SK-N-SH (cell line): ENCODE measurements at regions not wholly inside any gene's neighbourhood (a gene's known extent, or its start where the extent isn't known, plus 50 kb on each side); places are given as distances from the start of the nearest gene placed in this dataset.

Experiments
- CTCF ChIA-PET: fragments of 300-600, 350-600 bp; formaldehyde crosslinking; extraction: SDS; loops from one replicate; lab custom pipeline; 2021; lab: Yijun Ruan, JAX
- POLR2A ChIA-PET: fragments of 350-600 bp; sonication (Branson Sonifier 250); formaldehyde crosslinking; extraction: SDS; loops from one replicate; lab custom pipeline; 2020; ENCODE audit warnings: antibody characterized with exemption, inconsistent platforms; lab: Yijun Ruan, JAX
- DNase-seq: peaks from one replicate; pipeline ENCODE4 v3.0.0; 2012
- H2AFZ ChIP-seq: fragments of 200-600 bp; sonication (generic); 2 replicates; pipeline ENCODE4 v1.8.1; 2016; ENCODE audit warnings: antibody characterized with exemption, mild to moderate bottlenecking, low read depth
- H3F3A ChIP-seq: fragments of 200-600 bp; sonication (generic); replicated peaks from 2 replicates; pipeline ENCODE3; 2016; ENCODE audit warnings: antibody characterized with exemption, mild to moderate bottlenecking; ENCODE audit not compliant: insufficient read depth
- H3K27ac ChIP-seq, 2 experiments: fragments of 200-500 bp in 1 of 2; fragments of 200-600 bp in 1 of 2; sonication (Bioruptor generic) in 1 of 2; sonication (generic), shearing (Covaris generic) in 1 of 2; 2 replicates each; pipeline versions ENCODE4 v1.5.1 to v1.6.1; 2014 to 2016; ENCODE audit warnings: low read depth in 2 of 2, inconsistent platforms in 1 of 2, low read length in 1 of 2, mild to moderate bottlenecking in 1 of 2, mixed read lengths in 1 of 2
- H3K27me3 ChIP-seq: fragments of 200-600 bp; sonication (generic), shearing (Covaris generic); 2 replicates; pipeline ENCODE4 v1.6.1; 2016; ENCODE audit warnings: mixed run types; ENCODE audit not compliant: insufficient read depth
- H3K36me3 ChIP-seq, 2 experiments: fragments of 200-500 bp in 1 of 2; fragments of 200-600 bp in 1 of 2; sonication (Bioruptor generic) in 1 of 2; sonication (generic) in 1 of 2; replicated peaks in 1 of 2; 2 replicates each; pipeline versions ENCODE3 to v1.5.1; 2014 to 2016; ENCODE audit warnings: low read length in 1 of 2, mild to moderate bottlenecking in 1 of 2; ENCODE audit not compliant: insufficient read depth in 2 of 2, control insufficient read depth in 1 of 2
- H3K4me1 ChIP-seq, 2 experiments: fragments of 200-500 bp in 1 of 2; fragments of 200-600 bp in 1 of 2; sonication (Bioruptor generic) in 1 of 2; sonication (generic), shearing (Covaris generic) in 1 of 2; 2 replicates each; pipeline versions ENCODE4 v1.5.1 to v1.6.1; 2014 to 2016; ENCODE audit warnings: low read depth in 1 of 2, low read length in 1 of 2, mixed run types in 1 of 2; ENCODE audit not compliant: insufficient read depth in 2 of 2, control insufficient read depth in 1 of 2
- H3K4me2 ChIP-seq: fragments of 200-600 bp; sonication (generic), shearing (Covaris generic); 2 replicates; pipeline ENCODE4 v1.6.1; 2017; ENCODE audit warnings: mixed run types
- H3K4me3 ChIP-seq, 2 experiments: fragments of 200-500 bp in 1 of 2; fragments of 200-600 bp in 1 of 2; sonication (Bioruptor generic) in 1 of 2; sonication (generic), shearing (Covaris generic) in 1 of 2; 2 replicates each; pipeline versions ENCODE4 v1.5.1 to v1.8.1; 2014 to 2016; ENCODE audit warnings: low read depth in 2 of 2, inconsistent platforms in 1 of 2, low read length in 1 of 2, mild to moderate bottlenecking in 1 of 2, mixed read lengths in 1 of 2, moderate library complexity in 1 of 2
- H3K79me2 ChIP-seq: fragments of 200-600 bp; sonication (generic); 2 replicates; pipeline ENCODE4 v1.8.1; 2017; ENCODE audit warnings: mild to moderate bottlenecking; ENCODE audit not compliant: insufficient read depth
- H3K9ac ChIP-seq: fragments of 200-600 bp; sonication (generic); 2 replicates; pipeline ENCODE4 v1.6.1; 2017; ENCODE audit warnings: mixed run types
- H3K9me2 ChIP-seq: fragments of 200-600 bp; sonication (generic); 2 replicates; pipeline ENCODE4 v1.6.1; 2017; ENCODE audit warnings: mixed run types
- H3K9me3 ChIP-seq: fragments of 200-600 bp; sonication (generic); 2 replicates; pipeline ENCODE4 v1.6.1; 2017; ENCODE audit warnings: mixed run types, mild to moderate bottlenecking, moderate library complexity
- H4K20me1 ChIP-seq: fragments of 200-600 bp; sonication (generic); 2 replicates; pipeline ENCODE4 v1.6.1; 2017; ENCODE audit warnings: mild to moderate bottlenecking, mixed run types; ENCODE audit not compliant: insufficient read depth
- CHD2 ChIP-seq: fragments of 150-350 bp; IDR thresholded peaks from 2 replicates; pipeline ENCODE4 v1.6.1; 2018; ENCODE audit warnings: low read length; ENCODE audit not compliant: partially characterized antibody
- CTCF ChIP-seq: fragments of 200-600 bp; sonication (generic); IDR thresholded peaks from 2 replicates; pipeline ENCODE4 v1.6.1; 2017; ENCODE audit warnings: antibody characterized with exemption, mild to moderate bottlenecking, moderate library complexity
- ELF1 ChIP-seq: IDR thresholded peaks from 2 replicates; pipeline ENCODE4 v1.4.0; 2012
- EP300 ChIP-seq, 2 experiments: IDR thresholded peaks; 2 replicates each; pipeline versions ENCODE4 v1.4.0 to v1.6.1; 2012; ENCODE audit warnings: borderline replicate concordance in 1 of 2, low read depth in 1 of 2, low read length in 1 of 2
- FOXJ3 ChIP-seq: sonication (generic); formaldehyde crosslinking; IDR thresholded peaks from 2 replicates; pipeline ENCODE4 v1.5.1; 2020; ENCODE audit warnings: mild to moderate bottlenecking, missing genetic modification reagents
- FOXM1 ChIP-seq: IDR thresholded peaks from 2 replicates; pipeline ENCODE4 v1.4.0; 2012; ENCODE audit warnings: low read depth, mild to moderate bottlenecking
- MXI1 ChIP-seq: IDR thresholded peaks from 2 replicates; pipeline ENCODE4 v1.6.1; 2012; ENCODE audit warnings: mild to moderate bottlenecking, low read depth, low read length, improper control_type of control experiment
- PBX3 ChIP-seq: IDR thresholded peaks from 2 replicates; pipeline ENCODE4; 2012
- TAF1 ChIP-seq: IDR thresholded peaks from 2 replicates; pipeline ENCODE4 v1.6.1; 2012; ENCODE audit warnings: low read depth, mild to moderate bottlenecking, low read length, moderate library complexity, borderline replicate concordance
- TCF12 ChIP-seq: IDR thresholded peaks from 2 replicates; pipeline ENCODE4 v1.4.0; 2012
- TEAD4 ChIP-seq: IDR thresholded peaks from 2 replicates; pipeline ENCODE4 v1.4.0; 2012; ENCODE audit warnings: mild to moderate bottlenecking, borderline replicate concordance; ENCODE audit not compliant: insufficient read depth
- USF2 ChIP-seq: fragments of 150-350 bp; IDR thresholded peaks from 2 replicates; pipeline ENCODE4 v1.6.1; 2017; ENCODE audit warnings: antibody characterized with exemption, low read length, low read depth, borderline replicate concordance
- ZBTB33 ChIP-seq: IDR thresholded peaks from 2 replicates; pipeline ENCODE4 v1.4.0; 2012; ENCODE audit warnings: low read depth, borderline replicate concordance
- WGBS: methylation state at CpG from one replicate; pipeline ENCODE4 v1.1.6; 2017; ENCODE audit warnings: low lambda C conversion rate; 5-methylcytosine and 5-hydroxymethylcytosine counted together

- no peak for TF ChIP-seq TAF1
- TF ChIP-seq TEAD4: no peak
- TF ChIP-seq FOXJ3 (CRISPR knock-in tag): no peak
- TF ChIP-seq TCF12: peak; percentile 35; the same call in 1 of the 2 replicates
- TF ChIP-seq MXI1: no peak
- no peak for TF ChIP-seq FOXM1
- no peak for TF ChIP-seq USF2
- TF ChIP-seq CHD2: no peak
- peak in 1 of 2 experiments; percentile 66; a peak in 2 of 4 replicates for TF ChIP-seq EP300 (IDR thresholded peaks at IDR 0.05; ENCODE audit: borderline replicate concordance in 1 of 2, low read depth in 1 of 2, low read length in 1 of 2)
- no peak for TF ChIP-seq ZBTB33
- TF ChIP-seq, all 33 proteins: peak for 5
Observed at GRCh38 chr10:28839600-28840007, 162.3 kb downstream of the BAMBI start (continued).

GRCh38 chr10:28840202-28840601 is 162.9 kb downstream of the BAMBI start:
- DNase-seq: no peak
- peaks cover 16% of the 10 kb centered on the region for H3F3A ChIP-seq
- H4K20me1 ChIP-seq: no peaks in the 10 kb centered on the region
- H3K9me2 ChIP-seq: no peaks in the 10 kb centered on the region
- H3K4me2 ChIP-seq: no peak overlapping the region
- no peaks in the 10 kb centered on the region for H3K27me3 ChIP-seq
- H2AFZ ChIP-seq: no peak overlapping the region
- no peaks in the 10 kb centered on the region for H3K9me3 ChIP-seq
- CTCF ChIA-PET: interaction anchor here (1.0 to 1.3 kb wide), 3 partner anchors 12 to 465 kb away, joined by 3 to 4 read pairs (median 3); no protein-coding TSS in a partner anchor
- H3K27ac ChIP-seq: peak overlapping the region; percentile 5 to 35; a peak in 2 of 4 replicates
- no peak for TF ChIP-seq CTCF
- no peak for TF ChIP-seq ELF1
- no peak for TF ChIP-seq PBX3
- TF ChIP-seq, all 33 proteins: peak for 0
- H3K9ac ChIP-seq: no peak overlapping the region
- H3K4me3 ChIP-seq: no peak overlapping the region
- whole genome bisulfite sequencing: 92% methylated on average over 5 of the region's 6 CpGs
- no peaks in the 10 kb centered on the region for H3K36me3 ChIP-seq
- peaks cover 3 to 11% of the 10 kb centered on the region in 2 experiments; a peak in 3 of 4 replicates for H3K4me1 ChIP-seq
- POLR2A ChIA-PET: no interaction called here
- H3K79me2 ChIP-seq: no peaks in the 10 kb centered on the region
